ENCODE measurements at regions not wholly inside any gene's neighbourhood (a gene's known extent, or its start where the extent isn't known, plus 50 kb on each side); places are given as distances from the start of the nearest gene placed in this dataset.

- Histone ChIP-seq H3K4me2 (no peak overlapping the region), H3K27ac (ENCODE audit: low read depth) (no peak overlapping the region), H3F3A (replicated peaks; ENCODE audit: low read depth) (no peaks in the 10 kb centered on the region), H3K9me2 (ENCODE audit: insufficient read depth) (no peaks in the 10 kb centered on the region), H3K79me2 (replicated peaks; ENCODE audit: insufficient read depth) (no peaks in the 10 kb centered on the region), H4K20me1 (replicated peaks; ENCODE audit: insufficient read depth) (no peaks in the 10 kb centered on the region), H3K4me1 (ENCODE audit: insufficient read depth) (no peaks in the 10 kb centered on the region), H3K27me3 (ENCODE audit: insufficient read depth) (no peaks in the 10 kb centered on the region), H3K4me3 (no peak overlapping the region), H3K36me3 (ENCODE audit: insufficient read depth) (no peaks in the 10 kb centered on the region), H2AFZ (no peak overlapping the region)
- Mint-ChIP-seq H3K27me3 (ENCODE audit: insufficient read depth, low read depth, poor library complexity) (peaks cover 2% of the 10 kb centered on the region), H3K36me3 (ENCODE audit: low read depth) (no peaks in the 10 kb centered on the region), H3K4me1 (no peaks in the 10 kb centered on the region), H3K4me3 (no peak overlapping the region), H3K27ac (no peak overlapping the region), H3K9me3 (no peaks in the 10 kb centered on the region)
- ATAC-seq (no peak), DNase-seq (ENCODE audit: low spot score) (no peak)
- TF ChIP-seq JUNB (IDR thresholded peaks at IDR 0.05; ENCODE audit: unreplicated experiment): no peak
- TF ChIP-seq NANOG (IDR thresholded peaks at IDR 0.05; ENCODE audit: borderline replicate concordance): no peak
- no peak for TF ChIP-seq ZNF462 (CRISPR knock-in tag; IDR thresholded peaks at IDR 0.05)
- TF ChIP-seq CREB1 (CRISPR knock-in tag; IDR thresholded peaks at IDR 0.05; ENCODE audit: low read depth): no peak
- TF ChIP-seq STAT1 (IDR thresholded peaks at IDR 0.05; ENCODE audit: unreplicated experiment): no peak
- no peak for TF ChIP-seq REST (IDR thresholded peaks at IDR 0.05; ENCODE audit: unreplicated experiment)
- TF ChIP-seq ZNF114 (CRISPR knock-in tag; IDR thresholded peaks at IDR 0.05): no peak
- no peak for TF ChIP-seq ETS1 (IDR thresholded peaks at IDR 0.05)
- no peak for TF ChIP-seq POLR2AphosphoS5 (IDR thresholded peaks at IDR 0.05; ENCODE audit: low read depth)
- TF ChIP-seq EZH2phosphoT487 (IDR thresholded peaks at IDR 0.05; ENCODE audit: unreplicated experiment): no peak
Observed at GRCh38 chr2:51158251-51158650, 126.3 kb upstream of the NRXN1 start.

Data from GM23338 (cell line).